GM12878 (cell line): ENCODE measurements at regions not wholly inside any gene's neighbourhood (a gene's known extent, or its start where the extent isn't known, plus 50 kb on each side); places are given as distances from the start of the nearest gene placed in this dataset.

Source experiments
- HCFC1 ChIP-seq: fragments of 150-350 bp; IDR thresholded peaks from 2 replicates; pipeline ENCODE4 v1.6.1; 2014; ENCODE audit warnings: low read length
- MTA3 ChIP-seq: IDR thresholded peaks from 2 replicates; pipeline ENCODE4 v1.6.1; 2012; ENCODE audit warnings: low read length, inconsistent platforms, borderline replicate concordance
- RAD21 ChIP-seq: IDR thresholded peaks from 2 replicates; pipeline ENCODE4 v1.6.1; 2011; ENCODE audit warnings: mild to moderate bottlenecking, low read depth, low read length, moderate library complexity; ENCODE audit not compliant: insufficient read depth
- ZNF207 ChIP-seq: fragments of 450-650 bp; IDR thresholded peaks from 2 replicates; pipeline ENCODE4 v1.6.1; 2014; ENCODE audit warnings: antibody characterized with exemption, mild to moderate bottlenecking, borderline replicate concordance
- TF ChIP-seq, protein P1 (sequence below): IDR thresholded peaks from 2 replicates; pipeline ENCODE4 v1.6.1; 2012; ENCODE audit warnings: improper control_type of control experiment, low read depth, low read length; ENCODE audit not compliant: insufficient replicate concordance
- TF ChIP-seq, protein P2 (sequence below): fragments of 450-650 bp; IDR thresholded peaks from 2 replicates; pipeline ENCODE4 v1.6.1; 2018; ENCODE audit warnings: mild to moderate bottlenecking, low read depth, moderate library complexity; ENCODE audit not compliant: partially characterized antibody

DNA sequence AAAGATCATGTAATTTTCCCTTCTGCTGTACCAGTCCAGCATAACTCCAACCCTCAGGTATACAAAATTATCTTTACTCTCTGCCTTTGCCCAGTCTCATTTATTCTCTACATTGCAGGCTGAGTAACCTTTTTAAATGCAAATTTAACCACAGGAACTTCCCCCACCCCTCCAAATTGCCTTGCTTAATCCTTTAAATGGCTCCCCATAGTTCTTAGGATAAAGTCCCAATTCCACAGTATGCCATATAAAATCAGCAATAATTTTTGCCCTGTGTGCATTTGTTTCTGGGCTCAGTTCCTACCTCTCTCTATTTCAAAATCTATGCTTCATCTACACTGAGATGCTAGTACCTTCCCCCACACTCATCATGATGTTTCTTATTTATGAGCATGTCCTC, 879.7 kb downstream of the RPA4 start (continued):
- TF ChIP-seq, protein P1, sequence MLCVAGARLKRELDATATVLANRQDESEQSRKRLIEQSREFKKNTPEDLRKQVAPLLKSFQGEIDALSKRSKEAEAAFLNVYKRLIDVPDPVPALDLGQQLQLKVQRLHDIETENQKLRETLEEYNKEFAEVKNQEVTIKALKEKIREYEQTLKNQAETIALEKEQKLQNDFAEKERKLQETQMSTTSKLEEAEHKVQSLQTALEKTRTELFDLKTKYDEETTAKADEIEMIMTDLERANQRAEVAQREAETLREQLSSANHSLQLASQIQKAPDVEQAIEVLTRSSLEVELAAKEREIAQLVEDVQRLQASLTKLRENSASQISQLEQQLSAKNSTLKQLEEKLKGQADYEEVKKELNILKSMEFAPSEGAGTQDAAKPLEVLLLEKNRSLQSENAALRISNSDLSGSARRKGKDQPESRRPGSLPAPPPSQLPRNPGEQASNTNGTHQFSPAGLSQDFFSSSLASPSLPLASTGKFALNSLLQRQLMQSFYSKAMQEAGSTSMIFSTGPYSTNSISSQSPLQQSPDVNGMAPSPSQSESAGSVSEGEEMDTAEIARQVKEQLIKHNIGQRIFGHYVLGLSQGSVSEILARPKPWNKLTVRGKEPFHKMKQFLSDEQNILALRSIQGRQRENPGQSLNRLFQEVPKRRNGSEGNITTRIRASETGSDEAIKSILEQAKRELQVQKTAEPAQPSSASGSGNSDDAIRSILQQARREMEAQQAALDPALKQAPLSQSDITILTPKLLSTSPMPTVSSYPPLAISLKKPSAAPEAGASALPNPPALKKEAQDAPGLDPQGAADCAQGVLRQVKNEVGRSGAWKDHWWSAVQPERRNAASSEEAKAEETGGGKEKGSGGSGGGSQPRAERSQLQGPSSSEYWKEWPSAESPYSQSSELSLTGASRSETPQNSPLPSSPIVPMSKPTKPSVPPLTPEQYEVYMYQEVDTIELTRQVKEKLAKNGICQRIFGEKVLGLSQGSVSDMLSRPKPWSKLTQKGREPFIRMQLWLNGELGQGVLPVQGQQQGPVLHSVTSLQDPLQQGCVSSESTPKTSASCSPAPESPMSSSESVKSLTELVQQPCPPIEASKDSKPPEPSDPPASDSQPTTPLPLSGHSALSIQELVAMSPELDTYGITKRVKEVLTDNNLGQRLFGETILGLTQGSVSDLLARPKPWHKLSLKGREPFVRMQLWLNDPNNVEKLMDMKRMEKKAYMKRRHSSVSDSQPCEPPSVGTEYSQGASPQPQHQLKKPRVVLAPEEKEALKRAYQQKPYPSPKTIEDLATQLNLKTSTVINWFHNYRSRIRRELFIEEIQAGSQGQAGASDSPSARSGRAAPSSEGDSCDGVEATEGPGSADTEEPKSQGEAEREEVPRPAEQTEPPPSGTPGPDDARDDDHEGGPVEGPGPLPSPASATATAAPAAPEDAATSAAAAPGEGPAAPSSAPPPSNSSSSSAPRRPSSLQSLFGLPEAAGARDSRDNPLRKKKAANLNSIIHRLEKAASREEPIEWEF = no peak
- TF ChIP-seq RAD21 (no peak), HCFC1 (no peak), MTA3 (no peak), ZNF207 (no peak)
- TF ChIP-seq, protein P2, sequence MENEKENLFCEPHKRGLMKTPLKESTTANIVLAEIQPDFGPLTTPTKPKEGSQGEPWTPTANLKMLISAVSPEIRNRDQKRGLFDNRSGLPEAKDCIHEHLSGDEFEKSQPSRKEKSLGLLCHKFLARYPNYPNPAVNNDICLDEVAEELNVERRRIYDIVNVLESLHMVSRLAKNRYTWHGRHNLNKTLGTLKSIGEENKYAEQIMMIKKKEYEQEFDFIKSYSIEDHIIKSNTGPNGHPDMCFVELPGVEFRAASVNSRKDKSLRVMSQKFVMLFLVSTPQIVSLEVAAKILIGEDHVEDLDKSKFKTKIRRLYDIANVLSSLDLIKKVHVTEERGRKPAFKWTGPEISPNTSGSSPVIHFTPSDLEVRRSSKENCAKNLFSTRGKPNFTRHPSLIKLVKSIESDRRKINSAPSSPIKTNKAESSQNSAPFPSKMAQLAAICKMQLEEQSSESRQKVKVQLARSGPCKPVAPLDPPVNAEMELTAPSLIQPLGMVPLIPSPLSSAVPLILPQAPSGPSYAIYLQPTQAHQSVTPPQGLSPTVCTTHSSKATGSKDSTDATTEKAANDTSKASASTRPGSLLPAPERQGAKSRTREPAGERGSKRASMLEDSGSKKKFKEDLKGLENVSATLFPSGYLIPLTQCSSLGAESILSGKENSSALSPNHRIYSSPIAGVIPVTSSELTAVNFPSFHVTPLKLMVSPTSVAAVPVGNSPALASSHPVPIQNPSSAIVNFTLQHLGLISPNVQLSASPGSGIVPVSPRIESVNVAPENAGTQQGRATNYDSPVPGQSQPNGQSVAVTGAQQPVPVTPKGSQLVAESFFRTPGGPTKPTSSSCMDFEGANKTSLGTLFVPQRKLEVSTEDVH = no peak
- TF ChIP-seq, all 136 proteins: peak for 0
